ENCODE measurements at regions not wholly inside any gene's neighbourhood (a gene's known extent, or its start where the extent isn't known, plus 50 kb on each side); places are given as distances from the start of the nearest gene placed in this dataset.
"Not testable (repeated sequence)": the region's sequence is repeated elsewhere in the genome, so short reads cannot be mapped to it uniquely, and the experiment has no call there.

GRCh38 chr3:157921811-157922210, 184.4 kb downstream of the SHOX2 start:
- intact Hi-C loops (cut with DNase I) = no loop called here
- DNase-seq = peak in 1 of 10 donors; percentile 52

DNA sequence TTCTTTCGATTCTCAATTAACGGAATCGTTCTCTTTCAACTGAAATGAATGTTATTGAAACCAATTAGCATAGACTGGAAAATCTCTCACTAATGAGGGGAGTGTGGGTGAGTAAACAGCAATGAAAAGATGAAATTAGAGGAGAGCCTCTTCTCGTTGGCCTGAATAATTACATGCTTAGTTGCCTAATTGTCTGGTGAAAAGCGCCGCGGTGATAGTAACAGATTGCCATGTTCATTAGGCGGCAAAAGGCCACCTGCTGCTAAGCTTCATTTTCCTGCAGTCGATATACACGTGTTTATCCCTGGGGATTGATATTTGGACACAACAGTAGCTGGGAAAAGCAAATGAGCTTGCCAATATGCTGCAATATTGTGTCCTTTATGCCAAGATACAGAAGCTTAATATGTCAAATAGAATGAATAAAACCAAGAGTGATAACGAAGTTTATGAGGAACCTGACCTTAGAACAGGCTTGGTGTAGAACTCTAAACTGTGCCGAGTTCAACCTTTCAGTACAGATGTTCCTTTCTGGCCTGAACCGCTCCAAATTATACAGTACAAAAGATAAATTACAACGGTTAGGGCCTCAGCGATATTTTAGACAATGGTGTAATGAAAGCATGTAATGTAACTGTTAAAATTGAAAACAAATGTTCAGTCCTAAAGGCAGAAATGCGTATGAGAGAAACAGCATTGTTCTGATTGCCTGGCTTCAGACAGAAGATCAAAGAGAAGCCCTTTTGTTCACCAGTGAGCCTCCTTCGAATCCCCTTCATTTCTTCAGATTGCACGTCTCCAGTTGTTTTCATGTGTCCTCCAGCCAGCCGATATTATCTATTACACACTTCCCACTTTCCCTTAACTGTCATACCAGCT, 185.2 kb downstream of the SHOX2 start:
- intact Hi-C loops (cut with DNase I) = no loop called here
- DNase-seq = no peak

- intact Hi-C loops (cut with DNase I) = no loop called here
- DNase-seq = no peak
Observed at GRCh38 chr3:157919319-157919887, 186.8 kb downstream of the SHOX2 start.

GRCh38 chr3:157918402-157918801, 187.8 kb downstream of the SHOX2 start:
- intact Hi-C loops (cut with DNase I) = no loop called here
- no peak for DNase-seq

DNA sequence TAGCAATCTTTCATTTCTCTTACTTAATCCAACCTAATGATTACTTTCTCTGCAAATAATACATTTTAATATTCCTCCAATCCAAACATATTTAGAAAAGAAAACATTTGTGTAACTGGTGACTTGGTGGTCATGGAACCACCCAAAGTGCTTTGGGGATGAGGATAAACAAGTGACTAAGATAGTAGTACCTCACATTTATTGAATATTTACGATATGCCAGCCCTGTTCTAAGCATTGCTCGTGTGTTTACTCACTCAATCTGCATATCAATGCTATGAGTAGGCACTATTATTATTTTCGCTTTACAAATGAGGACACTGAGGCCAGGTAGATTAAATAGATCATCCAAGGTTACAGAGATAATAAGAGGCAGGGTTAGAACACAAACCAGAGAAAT, 189.5 kb downstream of the SHOX2 start:
- no peak for DNase-seq
- intact Hi-C loops (cut with DNase I) = no loop called here

GRCh38 chr3:157914882-157915281, 191.3 kb downstream of the SHOX2 start:
- intact Hi-C loops (cut with DNase I) = no loop called here
- DNase-seq = no peak

DNA sequence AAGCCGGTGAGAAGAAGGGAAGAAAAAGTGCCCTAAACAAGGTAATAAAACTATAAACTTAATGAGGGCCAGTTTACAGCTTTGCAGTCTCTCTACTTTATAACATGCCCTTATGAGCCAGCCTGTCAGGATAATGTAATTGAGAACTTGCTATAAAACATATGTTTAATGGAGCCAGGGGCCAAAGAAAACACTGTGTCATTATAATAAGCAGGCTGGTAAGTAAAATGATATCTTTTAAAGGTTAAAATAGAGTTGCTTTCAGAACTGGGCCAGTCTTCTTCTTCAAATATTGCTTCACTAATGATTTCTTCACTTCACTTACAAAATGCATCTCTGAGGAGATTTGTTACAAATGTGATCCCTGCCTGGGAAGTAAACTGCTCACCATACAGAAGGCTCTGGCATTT, 192.5 kb downstream of the SHOX2 start:
- intact Hi-C loops (cut with DNase I) = no loop called here
- no peak for DNase-seq

DNA sequence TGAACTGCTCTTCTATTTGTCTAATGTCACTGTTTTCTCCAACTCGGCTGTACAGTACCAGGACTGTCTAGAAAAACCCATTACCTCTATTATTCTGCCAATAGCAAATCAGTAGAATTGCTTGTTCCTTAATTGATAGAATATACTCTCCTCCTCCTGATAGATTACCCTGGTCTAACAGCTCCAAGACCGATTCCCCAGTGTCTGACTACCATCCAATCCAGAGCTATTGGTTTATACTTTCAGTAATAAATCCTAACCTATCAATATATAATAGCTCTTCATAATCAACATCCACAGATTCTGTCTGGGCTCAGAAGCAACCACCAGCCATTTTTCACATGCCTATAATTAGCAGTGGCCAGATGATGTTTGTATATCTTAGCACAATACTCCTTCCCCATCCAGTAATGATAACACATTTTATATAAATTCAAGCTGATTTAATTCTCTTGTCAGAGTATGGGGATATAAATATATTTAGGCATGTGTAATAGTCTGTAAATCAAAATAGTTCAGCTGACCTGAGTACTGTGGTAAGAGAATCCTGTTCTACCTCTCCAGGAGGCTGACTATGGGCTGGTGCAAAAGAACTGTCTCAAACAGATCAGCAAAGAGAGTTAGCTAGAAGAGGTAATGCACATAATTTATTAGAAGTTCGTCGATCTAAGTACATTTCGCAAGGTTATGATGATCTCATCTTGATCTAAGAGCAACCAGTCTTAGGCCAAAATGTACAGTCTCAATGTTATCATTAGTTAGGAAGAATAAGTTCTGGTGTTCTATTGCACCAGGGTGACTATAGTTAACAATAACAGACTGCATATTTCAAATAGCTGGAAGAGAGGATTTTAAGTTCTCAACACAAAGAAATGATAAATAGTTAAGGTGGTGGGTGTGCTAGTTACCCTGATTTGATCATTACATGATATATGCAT, 193.4 kb downstream of the SHOX2 start:
- intact Hi-C loops (cut with DNase I) = no loop called here
- DNase-seq = no peak

DNA sequence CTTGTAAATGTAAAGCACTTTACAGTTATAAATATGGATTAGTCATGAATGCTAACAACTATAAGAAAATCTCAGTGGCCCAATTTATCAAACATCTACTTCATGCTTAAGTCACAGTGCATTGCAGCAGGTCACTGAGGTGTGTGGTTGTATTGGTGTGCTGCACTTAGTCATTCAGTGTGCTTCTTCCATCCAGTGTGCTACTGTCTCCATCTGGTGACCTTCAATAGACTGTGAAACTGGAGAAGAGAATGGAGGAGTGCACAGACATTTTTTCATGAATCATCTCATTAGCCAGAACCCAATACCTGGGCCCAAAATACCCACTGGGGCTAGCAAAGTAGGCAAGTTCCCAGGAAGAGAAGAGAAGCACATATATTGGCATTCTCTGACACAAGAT, 199.6 kb downstream of the SHOX2 start:
- intact Hi-C loops (cut with DNase I) = no loop called here
- no peak for DNase-seq

- DNase-seq = no peak
- intact Hi-C loops (cut with DNase I) = no loop called here
Observed at GRCh38 chr3:157905885-157906284, 200.3 kb downstream of the SHOX2 start.

GRCh38 chr3:157902680-157903079, 203.5 kb downstream of the SHOX2 start:
- intact Hi-C loops (cut with DNase I) = not testable (repeated sequence)

GRCh38 chr3:157888040-157888439, 218.2 kb downstream of the SHOX2 start:
- intact Hi-C loops (cut with DNase I) = no loop called here
- DNase-seq = no peak

More at GRCh38 chr3:157902680-157903079, 203.5 kb downstream of the SHOX2 start:
- not testable (repeated sequence) for DNase-seq

DNA sequence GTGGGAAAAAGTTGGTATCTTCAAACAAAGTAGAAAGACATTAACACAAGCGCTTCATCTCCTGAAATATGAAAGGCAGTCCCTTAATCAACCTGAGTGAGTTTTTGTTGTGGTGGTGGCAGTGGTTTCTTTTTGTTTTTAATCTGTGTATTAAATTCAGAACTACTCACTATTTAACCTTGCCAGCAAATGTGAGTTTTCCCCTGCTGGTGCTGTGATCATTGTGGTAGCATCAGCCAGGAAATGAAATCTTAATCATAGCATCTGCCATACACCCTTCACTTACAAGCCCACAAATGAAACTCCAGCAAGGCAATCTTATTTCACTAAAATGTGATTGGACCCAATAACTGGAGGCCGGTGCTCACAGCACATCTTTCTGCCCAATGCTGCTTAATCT, 229.7 kb downstream of the SHOX2 start:
- intact Hi-C loops (cut with DNase I) = no loop called here
- no peak for DNase-seq

DNA sequence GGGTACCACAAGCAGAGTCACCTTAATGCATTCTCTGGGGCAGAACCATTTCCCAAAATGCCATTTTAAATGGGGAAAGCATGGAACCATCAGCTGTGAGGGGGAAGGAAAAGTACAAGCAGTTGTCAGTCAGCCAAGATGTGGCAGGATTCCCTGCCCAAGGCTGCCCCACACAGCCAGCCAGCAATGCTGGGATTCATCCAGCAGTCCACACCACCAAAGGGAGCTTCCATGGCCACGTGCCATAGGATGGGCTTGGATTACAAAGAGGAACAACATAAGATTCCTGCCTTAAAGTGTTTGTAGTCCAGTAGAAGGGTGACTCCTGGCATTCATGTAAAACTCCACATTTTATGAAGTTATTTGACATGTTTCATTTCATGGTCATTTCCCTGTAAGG, 233.3 kb downstream of the SHOX2 start:
- intact Hi-C loops (cut with DNase I) = no loop called here
- DNase-seq = no peak

GRCh38 chr3:157871838-157872460, 234.3 kb downstream of the SHOX2 start:
- no peak for DNase-seq
- intact Hi-C loops (cut with DNase I) = no loop called here

GRCh38 chr3:157871248-157871647, 235.0 kb downstream of the SHOX2 start:
- intact Hi-C loops (cut with DNase I) = no loop called here
- no peak for DNase-seq

DNA sequence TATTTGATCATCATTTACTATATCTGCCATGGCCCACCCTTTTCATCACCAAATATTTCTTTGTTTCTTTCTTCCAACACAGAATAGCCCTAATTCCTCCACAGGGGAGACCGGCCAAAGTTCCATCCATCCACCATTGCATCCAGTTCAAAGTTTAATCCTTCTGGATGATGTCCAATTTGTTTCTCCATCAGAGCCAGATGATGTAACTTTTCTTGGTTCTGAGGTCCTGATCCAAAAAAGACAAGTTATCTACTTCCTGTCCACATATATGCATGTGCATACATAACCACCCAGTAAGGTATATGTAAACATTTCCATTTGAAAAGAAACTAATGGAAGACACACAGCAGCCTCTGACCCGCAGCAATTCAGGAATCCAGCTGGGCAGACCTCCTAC, 237.3 kb downstream of the SHOX2 start:
- intact Hi-C loops (cut with DNase I) = no loop called here
- DNase-seq = no peak

- no peak for DNase-seq
- intact Hi-C loops (cut with DNase I) = no loop called here
Observed at GRCh38 chr3:157868196-157868595, 238.0 kb downstream of the SHOX2 start.

DNA sequence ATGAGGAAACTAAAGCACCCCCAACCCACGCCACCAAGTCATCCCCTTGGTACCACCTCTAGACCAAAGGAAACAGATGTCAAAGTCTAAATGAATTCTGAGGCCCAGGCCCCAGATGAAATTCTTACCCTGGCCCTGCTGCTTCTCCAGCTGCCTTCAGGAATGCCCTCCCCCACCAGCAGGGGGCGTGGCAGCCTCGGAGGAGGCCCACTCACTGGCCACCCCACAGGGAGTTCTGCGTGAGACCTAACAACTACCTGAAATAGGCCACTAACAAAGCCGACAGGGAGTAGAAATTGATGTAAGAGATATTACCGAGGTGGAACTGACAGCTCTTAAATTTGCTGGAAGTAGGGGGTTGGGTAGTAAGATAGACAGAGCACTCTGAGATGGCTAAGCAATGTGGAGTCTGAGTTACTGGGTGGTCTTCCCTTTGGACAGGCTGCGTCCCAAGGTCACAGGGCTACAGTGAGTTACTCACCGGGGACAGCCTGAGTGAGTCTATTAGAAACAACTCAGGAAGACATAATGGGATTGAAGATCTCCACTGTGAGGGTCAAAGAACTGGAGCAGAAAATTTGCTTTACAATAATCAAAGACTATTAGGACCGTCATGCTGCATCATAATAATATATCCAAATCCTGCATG, 240.7 kb downstream of the SHOX2 start:
- DNase-seq = peak in 2 of 10 donors; percentile 10 to 61

More for the DNA sequence above, 240.7 kb downstream of the SHOX2 start:
- intact Hi-C loops (cut with DNase I) = no loop called here

All from posterior cingulate gyrus (tissue), 11 donors.